ENCODE measurements at regions not wholly inside any gene's neighbourhood (a gene's known extent, or its start where the extent isn't known, plus 50 kb on each side); places are given as distances from the start of the nearest gene placed in this dataset.

GRCh38 chr21:38590449-38591217, 92.4 kb upstream of the ERG start:
- Histone ChIP-seq H3K27me3 (replicated peaks; ENCODE audit: control insufficient read depth, insufficient read depth, low read length, poor library complexity, severe bottlenecking) (no peaks in the 10 kb centered on the region), H3K9me3 (ENCODE audit: control insufficient read depth, low read length) (no peaks in the 10 kb centered on the region), H3K36me3 (ENCODE audit: control insufficient read depth, insufficient read depth, low read length) (no peaks in the 10 kb centered on the region), H3K4me3 (ENCODE audit: insufficient read depth, low read depth, low read length, poor library complexity, severe bottlenecking) (no peak overlapping the region), H3K4me1 (ENCODE audit: control insufficient read depth, insufficient read depth, low read length, poor library complexity, severe bottlenecking) (no peaks in the 10 kb centered on the region), H3K27ac (ENCODE audit: insufficient read depth, low read length, poor library complexity, severe bottlenecking) (no peak overlapping the region)
- DNase-seq = no peak

- Histone ChIP-seq H3K4me3 (ENCODE audit: insufficient read depth, low read depth, low read length, poor library complexity, severe bottlenecking) (no peak overlapping the region), H3K36me3 (ENCODE audit: control insufficient read depth, insufficient read depth, low read length) (no peaks in the 10 kb centered on the region), H3K27me3 (replicated peaks; ENCODE audit: control insufficient read depth, insufficient read depth, low read length, poor library complexity, severe bottlenecking) (no peaks in the 10 kb centered on the region), H3K9me3 (ENCODE audit: control insufficient read depth, low read length) (no peaks in the 10 kb centered on the region), H3K27ac (ENCODE audit: insufficient read depth, low read length, poor library complexity, severe bottlenecking) (no peak overlapping the region), H3K4me1 (ENCODE audit: control insufficient read depth, insufficient read depth, low read length, poor library complexity, severe bottlenecking) (no peaks in the 10 kb centered on the region)
- no peak for DNase-seq
These were observed 92.9 kb upstream of the ERG start for GRCh38 chr21:38591218-38591537.

GRCh38 chr21:38596264-38597042, 98.2 kb upstream of the ERG start:
- no peaks in the 10 kb centered on the region for H3K27me3 ChIP-seq (replicated peaks; ENCODE audit: control insufficient read depth, insufficient read depth, low read length, poor library complexity, severe bottlenecking)
- H3K9me3 ChIP-seq (ENCODE audit: control insufficient read depth, low read length) = no peaks in the 10 kb centered on the region
- H3K27ac ChIP-seq (ENCODE audit: insufficient read depth, low read length, poor library complexity, severe bottlenecking) = no peak overlapping the region
- H3K4me3 ChIP-seq (ENCODE audit: insufficient read depth, low read depth, low read length, poor library complexity, severe bottlenecking) = no peak overlapping the region
- no peak for DNase-seq
- no peaks in the 10 kb centered on the region for H3K36me3 ChIP-seq (ENCODE audit: control insufficient read depth, insufficient read depth, low read length)
- H3K4me1 ChIP-seq (ENCODE audit: control insufficient read depth, insufficient read depth, low read length, poor library complexity, severe bottlenecking) = no peaks in the 10 kb centered on the region

- no peak for DNase-seq
- no peaks in the 10 kb centered on the region for H3K4me1 ChIP-seq (ENCODE audit: control insufficient read depth, insufficient read depth, low read length, poor library complexity, severe bottlenecking)
- no peaks in the 10 kb centered on the region for H3K27me3 ChIP-seq (replicated peaks; ENCODE audit: control insufficient read depth, insufficient read depth, low read length, poor library complexity, severe bottlenecking)
- no peak overlapping the region for H3K27ac ChIP-seq (ENCODE audit: insufficient read depth, low read length, poor library complexity, severe bottlenecking)
- no peaks in the 10 kb centered on the region for H3K9me3 ChIP-seq (ENCODE audit: control insufficient read depth, low read length)
- H3K4me3 ChIP-seq (ENCODE audit: insufficient read depth, low read depth, low read length, poor library complexity, severe bottlenecking) = no peak overlapping the region
- H3K36me3 ChIP-seq (ENCODE audit: control insufficient read depth, insufficient read depth, low read length) = no peaks in the 10 kb centered on the region
These were observed 99.1 kb upstream of the ERG start for GRCh38 chr21:38597421-38597820.

GRCh38 chr21:38598413-38598812, 100.1 kb upstream of the ERG start:
- no peak overlapping the region for H3K4me3 ChIP-seq (ENCODE audit: insufficient read depth, low read depth, low read length, poor library complexity, severe bottlenecking)
- no peaks in the 10 kb centered on the region for H3K27me3 ChIP-seq (replicated peaks; ENCODE audit: control insufficient read depth, insufficient read depth, low read length, poor library complexity, severe bottlenecking)
- H3K27ac ChIP-seq (ENCODE audit: insufficient read depth, low read length, poor library complexity, severe bottlenecking) = no peak overlapping the region
- no peaks in the 10 kb centered on the region for H3K36me3 ChIP-seq (ENCODE audit: control insufficient read depth, insufficient read depth, low read length)
- DNase-seq = no peak
- no peaks in the 10 kb centered on the region for H3K4me1 ChIP-seq (ENCODE audit: control insufficient read depth, insufficient read depth, low read length, poor library complexity, severe bottlenecking)
- H3K9me3 ChIP-seq (ENCODE audit: control insufficient read depth, low read length) = no peaks in the 10 kb centered on the region

- H3K27me3 ChIP-seq (replicated peaks; ENCODE audit: control insufficient read depth, insufficient read depth, low read length, poor library complexity, severe bottlenecking) = no peaks in the 10 kb centered on the region
- no peaks in the 10 kb centered on the region for H3K36me3 ChIP-seq (ENCODE audit: control insufficient read depth, insufficient read depth, low read length)
- H3K4me1 ChIP-seq (ENCODE audit: control insufficient read depth, insufficient read depth, low read length, poor library complexity, severe bottlenecking) = no peaks in the 10 kb centered on the region
- H3K4me3 ChIP-seq (ENCODE audit: insufficient read depth, low read depth, low read length, poor library complexity, severe bottlenecking) = no peak overlapping the region
- no peak for DNase-seq
- no peak overlapping the region for H3K27ac ChIP-seq (ENCODE audit: insufficient read depth, low read length, poor library complexity, severe bottlenecking)
- H3K9me3 ChIP-seq (ENCODE audit: control insufficient read depth, low read length) = no peaks in the 10 kb centered on the region
These were observed 101.2 kb upstream of the ERG start for GRCh38 chr21:38599381-38599975.

- Histone ChIP-seq H3K4me3 (ENCODE audit: insufficient read depth, low read depth, low read length, poor library complexity, severe bottlenecking) (no peak overlapping the region), H3K27ac (ENCODE audit: insufficient read depth, low read length, poor library complexity, severe bottlenecking) (no peak overlapping the region), H3K4me1 (ENCODE audit: control insufficient read depth, insufficient read depth, low read length, poor library complexity, severe bottlenecking) (no peaks in the 10 kb centered on the region), H3K9me3 (ENCODE audit: control insufficient read depth, low read length) (no peaks in the 10 kb centered on the region), H3K36me3 (ENCODE audit: control insufficient read depth, insufficient read depth, low read length) (no peaks in the 10 kb centered on the region), H3K27me3 (replicated peaks; ENCODE audit: control insufficient read depth, insufficient read depth, low read length, poor library complexity, severe bottlenecking) (no peaks in the 10 kb centered on the region)
- no peak for DNase-seq
These were observed 101.8 kb upstream of the ERG start for GRCh38 chr21:38600106-38600505.

- Histone ChIP-seq H3K36me3 (ENCODE audit: control insufficient read depth, insufficient read depth, low read length) (no peaks in the 10 kb centered on the region), H3K27ac (ENCODE audit: insufficient read depth, low read length, poor library complexity, severe bottlenecking) (no peak overlapping the region), H3K9me3 (ENCODE audit: control insufficient read depth, low read length) (no peaks in the 10 kb centered on the region), H3K27me3 (replicated peaks; ENCODE audit: control insufficient read depth, insufficient read depth, low read length, poor library complexity, severe bottlenecking) (no peaks in the 10 kb centered on the region), H3K4me1 (ENCODE audit: control insufficient read depth, insufficient read depth, low read length, poor library complexity, severe bottlenecking) (no peaks in the 10 kb centered on the region), H3K4me3 (ENCODE audit: insufficient read depth, low read depth, low read length, poor library complexity, severe bottlenecking) (no peak overlapping the region)
- DNase-seq = no peak
These were observed 107.0 kb upstream of the ERG start for GRCh38 chr21:38605236-38605635.

GRCh38 chr21:38609580-38609979, 111.3 kb upstream of the ERG start:
- Histone ChIP-seq H3K4me3 (ENCODE audit: insufficient read depth, low read depth, low read length, poor library complexity, severe bottlenecking) (no peak overlapping the region), H3K36me3 (ENCODE audit: control insufficient read depth, insufficient read depth, low read length) (no peaks in the 10 kb centered on the region), H3K27ac (ENCODE audit: insufficient read depth, low read length, poor library complexity, severe bottlenecking) (no peak overlapping the region), H3K27me3 (replicated peaks; ENCODE audit: control insufficient read depth, insufficient read depth, low read length, poor library complexity, severe bottlenecking) (no peaks in the 10 kb centered on the region), H3K4me1 (ENCODE audit: control insufficient read depth, insufficient read depth, low read length, poor library complexity, severe bottlenecking) (no peaks in the 10 kb centered on the region), H3K9me3 (ENCODE audit: control insufficient read depth, low read length) (no peaks in the 10 kb centered on the region)
- no peak for DNase-seq

GRCh38 chr21:38610623-38611251, 112.5 kb upstream of the ERG start:
- no peaks in the 10 kb centered on the region for H3K27me3 ChIP-seq (replicated peaks; ENCODE audit: control insufficient read depth, insufficient read depth, low read length, poor library complexity, severe bottlenecking)
- H3K27ac ChIP-seq (ENCODE audit: insufficient read depth, low read length, poor library complexity, severe bottlenecking) = no peak overlapping the region
- DNase-seq = no peak
- no peaks in the 10 kb centered on the region for H3K9me3 ChIP-seq (ENCODE audit: control insufficient read depth, low read length)
- H3K4me3 ChIP-seq (ENCODE audit: insufficient read depth, low read depth, low read length, poor library complexity, severe bottlenecking) = no peak overlapping the region
- no peaks in the 10 kb centered on the region for H3K36me3 ChIP-seq (ENCODE audit: control insufficient read depth, insufficient read depth, low read length)
- no peaks in the 10 kb centered on the region for H3K4me1 ChIP-seq (ENCODE audit: control insufficient read depth, insufficient read depth, low read length, poor library complexity, severe bottlenecking)
